HG02588 (cell line): ENCODE measurements at regions not wholly inside any gene's neighbourhood (a gene's known extent, or its start where the extent isn't known, plus 50 kb on each side); places are given as distances from the start of the nearest gene placed in this dataset.

Experiments
- ATAC-seq: cut with Tn5 transposase; IDR thresholded peaks from one replicate; pipeline ENCODE4 v1.9.1; 2021; ENCODE audit warnings: mild to moderate bottlenecking, moderate library complexity; ENCODE audit not compliant: unreplicated experiment

- ATAC-seq = no peak
Measured at GRCh38 chr14:98288825-98289224, 983.2 kb downstream of the BCL11B start.

- ATAC-seq = no peak
Measured at GRCh38 chr14:98290596-98290995, 981.4 kb downstream of the BCL11B start.

- ATAC-seq = no peak
Measured at GRCh38 chr14:98292191-98292590, 979.8 kb downstream of the BCL11B start.

GRCh38 chr14:98293576-98293975 is 978.4 kb downstream of the BCL11B start:
- no peak for ATAC-seq

- no peak for ATAC-seq
Measured at GRCh38 chr14:98296895-98297294, 975.1 kb downstream of the BCL11B start.

GRCh38 chr14:98297567-98297966 is 974.4 kb downstream of the BCL11B start:
- ATAC-seq = no peak

- ATAC-seq = no peak
Measured at GRCh38 chr14:98298481-98299244, 973.3 kb downstream of the BCL11B start.

GRCh38 chr14:98301681-98302080 is 970.3 kb downstream of the BCL11B start:
- no peak for ATAC-seq

- no peak for ATAC-seq
Measured at GRCh38 chr14:98304574-98304973, 967.4 kb downstream of the BCL11B start.

GRCh38 chr14:98309591-98309990 is 962.4 kb downstream of the BCL11B start:
- ATAC-seq = no peak

- ATAC-seq = no peak
Measured at GRCh38 chr14:98312006-98312405, 960.0 kb downstream of the BCL11B start.

- ATAC-seq = no peak
Measured at GRCh38 chr14:98321841-98322240, 950.2 kb downstream of the BCL11B start.

GRCh38 chr14:98323836-98324235 is 948.2 kb downstream of the BCL11B start:
- no peak for ATAC-seq

- ATAC-seq = no peak
Measured at GRCh38 chr14:98325761-98326160, 946.2 kb downstream of the BCL11B start.

- no peak for ATAC-seq
Measured at GRCh38 chr14:98328496-98328895, 943.5 kb downstream of the BCL11B start.

- no peak for ATAC-seq
Measured at GRCh38 chr14:98334186-98334585, 937.8 kb downstream of the BCL11B start.

GRCh38 chr14:98341211-98341610 is 930.8 kb downstream of the BCL11B start:
- no peak for ATAC-seq

- no peak for ATAC-seq
Measured at GRCh38 chr14:98345161-98345560, 926.8 kb downstream of the BCL11B start.

GRCh38 chr14:98347686-98348085 is 924.3 kb downstream of the BCL11B start:
- ATAC-seq = no peak

- no peak for ATAC-seq
Measured at GRCh38 chr14:98348505-98348904, 923.5 kb downstream of the BCL11B start.

- ATAC-seq = no peak
Measured at GRCh38 chr14:98350213-98350612, 921.8 kb downstream of the BCL11B start.

- ATAC-seq = no peak
Measured at GRCh38 chr14:98364961-98365360, 907.0 kb downstream of the BCL11B start.

GRCh38 chr14:98366429-98366828 is 905.6 kb downstream of the BCL11B start:
- no peak for ATAC-seq
